DOHH2 (cell line): ENCODE measurements at regions not wholly inside any gene's neighbourhood (a gene's known extent, or its start where the extent isn't known, plus 50 kb on each side); places are given as distances from the start of the nearest gene placed in this dataset.

Experiments
- H3F3A ChIP-seq: fragments of 200-600 bp; sonication (generic), shearing (Covaris generic); 2 replicates; pipeline ENCODE4 v1.6.0; 2016; ENCODE audit warnings: antibody characterized with exemption, mild to moderate bottlenecking; ENCODE audit not compliant: control insufficient read depth, insufficient read depth
- H3K27ac ChIP-seq: fragments of 200-600 bp; sonication (generic); 2 replicates; pipeline ENCODE4 v1.5.1; 2014; ENCODE audit warnings: low read depth, mild to moderate bottlenecking, low read length, moderate library complexity
- H3K27me3 ChIP-seq: fragments of 200-600 bp; sonication (generic); 2 replicates; pipeline ENCODE4 v1.6.1; 2014; ENCODE audit warnings: mild to moderate bottlenecking, low read length, mixed read lengths; ENCODE audit not compliant: control insufficient read depth
- H3K36me3 ChIP-seq: fragments of 200-600 bp; sonication (generic); 2 replicates; pipeline ENCODE4 v1.6.1; 2014; ENCODE audit warnings: mild to moderate bottlenecking, low read length, moderate library complexity, mixed read lengths; ENCODE audit not compliant: control insufficient read depth
- H3K4me1 ChIP-seq: fragments of 200-600 bp; sonication (generic); 2 replicates; pipeline ENCODE4 v1.6.1; 2014; ENCODE audit warnings: mild to moderate bottlenecking, low read length, mixed read lengths; ENCODE audit not compliant: control insufficient read depth
- H3K4me2 ChIP-seq: fragments of 200-600 bp; sonication (generic); 2 replicates; pipeline ENCODE4 v1.6.0; 2014; ENCODE audit warnings: mild to moderate bottlenecking, low read length, moderate library complexity
- H3K4me3 ChIP-seq: fragments of 200-600 bp; sonication (generic); 2 replicates; pipeline ENCODE4 v1.5.1; 2014; ENCODE audit warnings: mild to moderate bottlenecking, low read length, mixed read lengths
- H3K79me2 ChIP-seq: fragments of 200-600 bp; sonication (generic); 2 replicates; pipeline ENCODE4 v1.6.1; 2014; ENCODE audit warnings: mild to moderate bottlenecking, low read length, mixed read lengths; ENCODE audit not compliant: control insufficient read depth
- H3K9me2 ChIP-seq: fragments of 200-600 bp; sonication (generic); replicated peaks from 2 replicates; pipeline ENCODE4 v1.6.1; 2014; ENCODE audit warnings: mild to moderate bottlenecking, low read length, mixed read lengths; ENCODE audit not compliant: control insufficient read depth
- H3K9me3 ChIP-seq: fragments of 200-600 bp; sonication (generic); 2 replicates; pipeline ENCODE4 v1.6.1; 2014; ENCODE audit warnings: antibody characterized with exemption, low read length, mixed read lengths; ENCODE audit not compliant: control insufficient read depth, insufficient read depth
- H4K20me1 ChIP-seq: fragments of 200-600 bp; sonication (generic); 2 replicates; pipeline ENCODE4 v1.6.0; 2014; ENCODE audit warnings: low read depth, mild to moderate bottlenecking, antibody characterized with exemption, low read length, moderate library complexity; ENCODE audit not compliant: control insufficient read depth, insufficient read depth
- EZH2phosphoT487 ChIP-seq: fragments of 200-600 bp; sonication (generic); IDR thresholded peaks from 2 replicates; pipeline ENCODE4 v1.6.1; 2017; ENCODE audit warnings: borderline replicate concordance, mild to moderate bottlenecking, antibody characterized with exemption, low read length, moderate library complexity, mixed read lengths
- TF ChIP-seq, protein P1 (sequence below): fragments of 200-600 bp; sonication (generic); IDR thresholded peaks from one replicate; pipeline ENCODE4 v1.5.1; 2014; ENCODE audit warnings: antibody characterized with exemption, mild to moderate bottlenecking, low read depth, low read length; ENCODE audit not compliant: poor library complexity, severe bottlenecking

DNA sequence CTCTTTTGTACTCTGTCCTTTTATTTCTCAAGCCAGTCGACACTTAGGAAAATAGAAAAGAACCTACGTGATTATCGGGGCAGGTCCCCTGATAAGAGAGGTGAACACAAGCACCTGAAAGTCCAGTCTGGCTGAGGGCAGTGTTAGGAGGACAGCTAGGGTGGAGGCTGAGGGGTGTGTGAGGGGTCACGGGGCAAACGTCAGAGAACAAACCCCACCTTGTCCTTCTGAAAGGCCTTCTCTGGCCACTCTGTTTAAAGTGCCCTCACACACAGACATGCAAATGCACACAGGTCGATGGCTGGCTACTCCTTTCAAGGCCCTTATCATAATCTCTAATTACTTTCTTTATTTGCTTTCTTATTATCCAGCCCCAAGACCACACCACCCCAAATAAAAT is 108.8 kb downstream of the ESM1 start:
- no peak for TF ChIP-seq EZH2phosphoT487
- TF ChIP-seq, protein P1, sequence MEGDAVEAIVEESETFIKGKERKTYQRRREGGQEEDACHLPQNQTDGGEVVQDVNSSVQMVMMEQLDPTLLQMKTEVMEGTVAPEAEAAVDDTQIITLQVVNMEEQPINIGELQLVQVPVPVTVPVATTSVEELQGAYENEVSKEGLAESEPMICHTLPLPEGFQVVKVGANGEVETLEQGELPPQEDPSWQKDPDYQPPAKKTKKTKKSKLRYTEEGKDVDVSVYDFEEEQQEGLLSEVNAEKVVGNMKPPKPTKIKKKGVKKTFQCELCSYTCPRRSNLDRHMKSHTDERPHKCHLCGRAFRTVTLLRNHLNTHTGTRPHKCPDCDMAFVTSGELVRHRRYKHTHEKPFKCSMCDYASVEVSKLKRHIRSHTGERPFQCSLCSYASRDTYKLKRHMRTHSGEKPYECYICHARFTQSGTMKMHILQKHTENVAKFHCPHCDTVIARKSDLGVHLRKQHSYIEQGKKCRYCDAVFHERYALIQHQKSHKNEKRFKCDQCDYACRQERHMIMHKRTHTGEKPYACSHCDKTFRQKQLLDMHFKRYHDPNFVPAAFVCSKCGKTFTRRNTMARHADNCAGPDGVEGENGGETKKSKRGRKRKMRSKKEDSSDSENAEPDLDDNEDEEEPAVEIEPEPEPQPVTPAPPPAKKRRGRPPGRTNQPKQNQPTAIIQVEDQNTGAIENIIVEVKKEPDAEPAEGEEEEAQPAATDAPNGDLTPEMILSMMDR = no peak
- no peaks in the 10 kb centered on the region for H3F3A ChIP-seq
- no peaks in the 10 kb centered on the region for H4K20me1 ChIP-seq
- H3K9me3 ChIP-seq = no peaks in the 10 kb centered on the region
- H3K79me2 ChIP-seq = no peaks in the 10 kb centered on the region
- H3K4me2 ChIP-seq = no peak overlapping the region
- H3K4me1 ChIP-seq = no peaks in the 10 kb centered on the region
- H3K27ac ChIP-seq = no peak overlapping the region
- no peak overlapping the region for H3K4me3 ChIP-seq
- H3K36me3 ChIP-seq = no peaks in the 10 kb centered on the region
- no peaks in the 10 kb centered on the region for H3K9me2 ChIP-seq
- peaks cover 5% of the 10 kb centered on the region for H3K27me3 ChIP-seq

DNA sequence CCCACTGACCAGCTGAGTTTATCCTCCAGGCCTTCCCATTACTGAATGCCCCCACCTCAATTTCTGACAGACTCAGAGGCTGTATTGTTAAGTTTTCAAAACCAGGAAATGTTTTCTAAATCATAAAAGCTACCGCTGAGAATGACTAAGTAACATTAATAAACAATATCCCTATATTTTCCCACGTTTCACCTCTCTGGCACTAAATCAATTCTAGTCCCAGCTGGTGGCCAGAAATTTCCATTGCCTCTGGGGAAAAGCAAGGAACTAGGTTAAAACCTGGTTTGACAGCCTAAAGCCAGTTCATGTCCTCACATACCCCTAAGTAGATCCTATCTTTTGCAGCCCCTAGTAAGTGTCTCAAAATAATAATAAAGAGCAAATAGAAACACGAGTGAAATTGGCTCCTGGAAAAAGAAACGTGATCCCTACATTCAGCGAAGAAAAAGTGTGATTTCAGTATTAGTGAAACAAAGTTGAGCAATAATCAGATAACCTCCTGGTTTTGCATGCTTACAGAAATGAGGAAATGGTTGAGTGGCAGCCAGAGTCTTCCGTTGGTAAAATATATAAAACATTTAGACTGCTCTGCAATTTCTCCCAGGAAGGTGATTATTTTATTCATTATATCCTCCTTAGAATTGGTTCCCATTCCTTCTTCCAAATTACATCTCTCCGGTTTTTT is 110.9 kb downstream of the ESM1 start:
- H3K27me3 ChIP-seq = peaks cover 23% of the 10 kb centered on the region
- no peaks in the 10 kb centered on the region for H3K79me2 ChIP-seq
- no peaks in the 10 kb centered on the region for H3K9me2 ChIP-seq
- H3K4me1 ChIP-seq = no peaks in the 10 kb centered on the region
- no peak overlapping the region for H3K4me3 ChIP-seq
- no peaks in the 10 kb centered on the region for H3K36me3 ChIP-seq
- H4K20me1 ChIP-seq = no peaks in the 10 kb centered on the region
- no peaks in the 10 kb centered on the region for H3F3A ChIP-seq
- H3K27ac ChIP-seq = no peak overlapping the region
- H3K4me2 ChIP-seq = no peak overlapping the region
- no peaks in the 10 kb centered on the region for H3K9me3 ChIP-seq
- no peak for TF ChIP-seq EZH2phosphoT487
- TF ChIP-seq, protein P1 = no peak

DNA sequence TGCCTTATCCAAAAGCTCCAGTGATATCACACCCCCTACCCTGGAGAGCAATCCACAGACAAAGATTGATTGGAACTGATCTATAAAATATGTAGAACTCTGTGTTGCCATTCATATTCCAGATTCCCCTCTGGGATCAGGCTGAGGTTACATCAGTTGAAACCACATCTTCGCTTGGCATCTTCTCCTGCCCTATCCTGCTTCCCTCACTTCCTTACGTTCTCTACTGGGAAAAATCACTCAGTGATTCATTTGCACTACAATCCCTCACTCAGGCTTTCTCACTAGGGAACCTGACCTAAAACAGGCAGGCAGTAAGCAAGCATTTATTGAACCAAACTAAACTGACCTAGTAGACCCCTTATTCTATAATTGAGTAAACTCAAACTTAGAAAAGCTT is 111.7 kb downstream of the ESM1 start:
- no peaks in the 10 kb centered on the region for H3K36me3 ChIP-seq
- no peak overlapping the region for H3K4me2 ChIP-seq
- H3F3A ChIP-seq = no peaks in the 10 kb centered on the region
- no peak overlapping the region for H3K4me3 ChIP-seq
- no peaks in the 10 kb centered on the region for H3K9me2 ChIP-seq
- no peak for TF ChIP-seq EZH2phosphoT487
- TF ChIP-seq, protein P1 = no peak
- no peaks in the 10 kb centered on the region for H3K79me2 ChIP-seq
- H4K20me1 ChIP-seq = no peaks in the 10 kb centered on the region
- H3K9me3 ChIP-seq = no peaks in the 10 kb centered on the region
- H3K4me1 ChIP-seq = no peaks in the 10 kb centered on the region
- no peak overlapping the region for H3K27ac ChIP-seq
- peaks cover 26% of the 10 kb centered on the region for H3K27me3 ChIP-seq
